ENCODE measurements at regions not wholly inside any gene's neighbourhood (a gene's known extent, or its start where the extent isn't known, plus 50 kb on each side); places are given as distances from the start of the nearest gene placed in this dataset.
"Not testable (repeated sequence)": the region's sequence is repeated elsewhere in the genome, so short reads cannot be mapped to it uniquely, and the experiment has no call there.

DNA sequence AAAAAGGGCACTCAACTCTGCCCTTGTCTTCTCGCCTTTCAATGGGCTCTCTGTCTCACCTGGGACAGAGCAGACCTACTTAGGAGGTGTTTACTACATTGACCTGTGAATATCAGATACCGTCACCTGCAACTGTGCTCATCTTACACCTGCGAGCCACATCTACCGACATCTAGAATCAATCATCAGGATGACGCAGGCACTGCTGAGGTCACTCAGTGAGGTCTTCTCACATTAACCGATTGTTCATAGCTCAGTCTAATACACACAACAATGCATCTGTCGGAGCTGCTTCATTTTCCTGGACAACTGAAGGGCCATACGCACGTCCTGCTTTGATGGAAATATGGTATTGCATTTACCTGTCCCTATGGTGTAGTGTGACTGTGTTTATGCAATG, 211.9 kb downstream of the FGF9 start:
- Histone ChIP-seq H3K4me3 (ENCODE audit: low read length) (no peak overlapping the region), H3K4me1 (ENCODE audit: control insufficient read depth, low read depth, low read length) (no peaks in the 10 kb centered on the region), H3K9me3 (ENCODE audit: control insufficient read depth, low read depth, low read length) (no peaks in the 10 kb centered on the region), H3K36me3 (ENCODE audit: control insufficient read depth, low read depth, low read length) (no peaks in the 10 kb centered on the region), H3K27ac (ENCODE audit: low read length) (no peak overlapping the region), H3K9ac (ENCODE audit: low read length) (no peak overlapping the region), H3K27me3 (ENCODE audit: control insufficient read depth, insufficient read depth, low read length) (no peaks in the 10 kb centered on the region)

DNA sequence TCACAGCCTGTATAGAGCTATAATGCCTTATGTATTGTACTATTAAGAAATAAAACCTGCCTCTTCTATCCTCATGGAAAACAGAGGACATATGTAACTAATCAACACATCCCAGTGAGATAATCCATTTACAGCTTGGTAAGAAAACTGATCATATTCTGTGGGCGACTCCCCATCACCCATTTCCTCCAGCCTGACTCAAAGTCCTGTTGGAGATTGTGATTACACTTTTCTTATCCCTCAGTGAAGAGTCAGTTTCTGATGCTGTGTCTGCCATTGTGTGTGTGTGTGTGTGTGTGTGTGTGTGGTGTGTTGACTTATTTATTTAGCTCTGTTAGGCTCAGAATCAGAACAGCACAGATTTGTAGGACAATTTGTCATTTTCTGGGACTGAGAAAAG, 212.8 kb downstream of the FGF9 start:
- Histone ChIP-seq H3K27ac (ENCODE audit: low read length) (no peak overlapping the region), H3K9ac (ENCODE audit: low read length) (no peak overlapping the region), H3K27me3 (ENCODE audit: control insufficient read depth, insufficient read depth, low read length) (no peaks in the 10 kb centered on the region), H3K4me3 (ENCODE audit: low read length) (no peak overlapping the region), H3K4me1 (ENCODE audit: control insufficient read depth, low read depth, low read length) (no peaks in the 10 kb centered on the region), H3K9me3 (ENCODE audit: control insufficient read depth, low read depth, low read length) (no peaks in the 10 kb centered on the region), H3K36me3 (ENCODE audit: control insufficient read depth, low read depth, low read length) (no peaks in the 10 kb centered on the region)

DNA sequence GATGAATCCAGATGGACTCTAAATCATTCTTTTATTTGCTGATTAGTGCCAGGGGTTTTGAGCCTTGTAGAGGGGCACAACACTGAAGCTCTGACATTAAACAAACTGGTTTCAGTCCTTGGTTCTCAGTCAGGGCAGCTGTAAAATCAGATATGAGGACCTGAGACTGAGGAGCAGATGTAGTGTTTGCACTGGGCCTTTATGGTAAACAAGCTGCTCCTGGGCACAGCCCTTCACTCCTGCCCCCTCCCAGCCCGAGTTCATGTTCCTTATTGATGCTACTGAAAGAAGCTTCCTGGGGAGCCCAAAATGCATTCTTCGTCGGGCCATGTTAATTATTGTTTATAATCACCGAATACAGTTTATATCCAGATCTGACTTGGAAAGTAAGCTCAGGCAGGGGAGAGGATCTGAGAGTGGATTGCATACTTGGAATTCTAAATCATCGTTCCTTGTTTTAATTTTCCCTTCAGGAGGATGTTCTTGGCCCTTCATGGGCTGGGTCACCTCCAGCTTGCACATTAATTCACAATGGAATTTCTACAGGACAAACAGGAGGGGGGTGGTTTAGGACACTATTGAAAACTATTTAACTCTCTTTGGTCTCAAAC, 213.5 kb downstream of the FGF9 start:
- Histone ChIP-seq H3K4me3 (ENCODE audit: low read length) (no peak overlapping the region), H3K27ac (ENCODE audit: low read length) (no peak overlapping the region), H3K9me3 (ENCODE audit: control insufficient read depth, low read depth, low read length) (no peaks in the 10 kb centered on the region), H3K4me1 (ENCODE audit: control insufficient read depth, low read depth, low read length) (no peaks in the 10 kb centered on the region), H3K27me3 (ENCODE audit: control insufficient read depth, insufficient read depth, low read length) (no peaks in the 10 kb centered on the region), H3K36me3 (ENCODE audit: control insufficient read depth, low read depth, low read length) (no peaks in the 10 kb centered on the region), H3K9ac (ENCODE audit: low read length) (no peak overlapping the region)

DNA sequence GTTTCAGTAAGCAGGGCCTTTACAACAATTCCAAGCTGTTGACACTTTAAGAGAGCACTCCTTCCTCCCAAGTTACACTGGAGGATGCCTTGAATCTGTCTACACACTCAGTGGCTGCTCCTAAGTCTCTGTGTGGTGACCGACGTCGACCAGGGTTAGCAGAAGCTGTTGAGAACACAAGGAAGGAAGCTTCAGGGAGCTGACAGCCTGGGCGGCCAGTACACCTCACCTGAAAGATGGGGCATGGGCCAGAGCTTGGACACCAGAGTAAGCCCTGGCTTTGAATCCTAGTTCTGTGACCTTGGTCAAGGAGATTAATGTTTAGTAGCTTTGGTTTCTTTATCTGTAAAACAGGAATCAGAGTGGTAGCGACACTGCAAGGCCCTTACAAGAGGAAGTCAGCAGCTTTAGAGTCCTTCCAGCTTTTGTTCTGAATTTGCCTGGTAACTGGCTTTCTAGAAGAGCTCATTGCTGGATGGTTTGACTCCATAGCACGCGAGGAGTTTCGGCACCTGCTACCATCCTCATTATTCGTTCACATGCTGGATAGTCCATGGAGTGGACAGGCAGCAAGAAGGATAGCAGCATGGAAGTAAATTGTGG, 214.2 kb downstream of the FGF9 start:
- no peak overlapping the region for H3K4me3 ChIP-seq (ENCODE audit: low read length)
- H3K4me1 ChIP-seq (ENCODE audit: control insufficient read depth, low read depth, low read length) = no peaks in the 10 kb centered on the region

DNA sequence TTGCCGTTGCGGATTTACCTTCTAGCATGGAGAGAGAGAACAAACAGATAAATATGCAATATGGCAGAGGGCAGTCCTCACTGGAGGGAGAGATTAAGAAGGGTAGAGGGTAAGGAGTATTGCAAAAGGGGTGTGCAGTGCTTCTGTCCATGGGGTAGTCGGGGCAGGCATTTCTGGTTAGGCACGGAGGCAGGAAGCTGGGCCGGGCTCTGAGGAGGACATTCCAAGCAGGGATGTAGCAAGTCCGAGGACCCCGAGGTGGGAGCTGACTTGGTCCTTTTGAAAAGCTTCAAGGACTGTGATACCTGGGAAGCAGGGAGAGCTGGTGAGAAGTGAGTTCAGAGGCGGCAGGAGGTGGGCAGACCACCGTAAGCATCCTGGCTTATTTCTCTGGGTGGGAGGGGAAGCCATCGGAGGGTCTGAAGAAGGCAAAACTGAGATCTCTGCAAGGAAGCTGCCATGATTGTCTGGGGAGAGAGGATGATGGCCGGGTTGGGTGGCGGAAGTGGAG, 214.9 kb downstream of the FGF9 start:
- no peaks in the 10 kb centered on the region for H3K4me1 ChIP-seq (ENCODE audit: control insufficient read depth, low read depth, low read length)
- no peak overlapping the region for H3K27ac ChIP-seq (ENCODE audit: low read length)
- no peak overlapping the region for H3K4me3 ChIP-seq (ENCODE audit: low read length)
- H3K27me3 ChIP-seq (ENCODE audit: control insufficient read depth, insufficient read depth, low read length) = no peaks in the 10 kb centered on the region
- no peak overlapping the region for H3K9ac ChIP-seq (ENCODE audit: low read length)
- no peaks in the 10 kb centered on the region for H3K36me3 ChIP-seq (ENCODE audit: control insufficient read depth, low read depth, low read length)
- H3K9me3 ChIP-seq (ENCODE audit: control insufficient read depth, low read depth, low read length) = no peaks in the 10 kb centered on the region

More for the DNA sequence above, 214.2 kb downstream of the FGF9 start:
- Histone ChIP-seq H3K36me3 (ENCODE audit: control insufficient read depth, low read depth, low read length) (no peaks in the 10 kb centered on the region), H3K27ac (ENCODE audit: low read length) (no peak overlapping the region), H3K9ac (ENCODE audit: low read length) (no peak overlapping the region), H3K9me3 (ENCODE audit: control insufficient read depth, low read depth, low read length) (no peaks in the 10 kb centered on the region), H3K27me3 (ENCODE audit: control insufficient read depth, insufficient read depth, low read length) (no peaks in the 10 kb centered on the region)

DNA sequence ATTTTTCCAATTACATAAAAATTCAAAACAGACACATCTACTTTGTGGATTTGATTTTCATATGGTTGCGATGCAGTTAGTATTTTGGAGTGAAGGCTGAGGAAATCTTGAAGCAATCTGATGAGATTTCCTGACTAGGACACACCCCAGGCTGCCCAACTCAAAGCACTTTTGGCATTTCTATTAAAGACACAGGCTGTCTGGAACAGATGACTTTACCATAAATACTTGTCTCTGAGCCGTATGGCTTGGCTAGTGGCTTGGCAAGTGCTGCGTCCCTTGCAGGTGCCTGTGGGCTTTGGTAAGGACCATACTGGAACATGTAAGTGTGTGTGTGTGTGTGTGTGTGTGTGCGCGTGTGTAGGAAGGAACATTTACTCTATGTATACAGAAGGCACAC, 218.8 kb downstream of the FGF9 start:
- Histone ChIP-seq H3K4me1 (ENCODE audit: control insufficient read depth, low read depth, low read length) (no peaks in the 10 kb centered on the region), H3K9me3 (ENCODE audit: control insufficient read depth, low read depth, low read length) (no peaks in the 10 kb centered on the region), H3K9ac (ENCODE audit: low read length) (no peak overlapping the region), H3K4me3 (ENCODE audit: low read length) (no peak overlapping the region), H3K36me3 (ENCODE audit: control insufficient read depth, low read depth, low read length) (no peaks in the 10 kb centered on the region), H3K27ac (ENCODE audit: low read length) (no peak overlapping the region), H3K27me3 (ENCODE audit: control insufficient read depth, insufficient read depth, low read length) (no peaks in the 10 kb centered on the region)

DNA sequence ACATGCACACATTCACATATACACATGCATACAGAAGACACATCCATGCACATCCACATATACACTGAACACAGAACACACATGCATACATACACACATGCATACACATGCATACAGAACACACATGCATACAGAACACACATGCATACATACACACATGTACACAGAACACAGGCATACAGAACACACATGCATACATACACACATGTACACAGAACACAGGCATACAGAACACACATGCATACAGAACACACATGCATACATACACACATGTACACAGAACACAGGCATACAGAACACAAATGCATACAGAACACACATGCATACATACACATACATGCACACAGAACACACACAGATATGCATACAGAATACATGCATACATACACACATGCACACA, 219.3 kb downstream of the FGF9 start:
- H3K4me1 ChIP-seq (ENCODE audit: control insufficient read depth, low read depth, low read length); H3K27ac ChIP-seq (ENCODE audit: low read length); H3K4me3 ChIP-seq (ENCODE audit: low read length); H3K9ac ChIP-seq (ENCODE audit: low read length); H3K27me3 ChIP-seq (ENCODE audit: control insufficient read depth, insufficient read depth, low read length); H3K36me3 ChIP-seq (ENCODE audit: control insufficient read depth, low read depth, low read length); H3K9me3 ChIP-seq (ENCODE audit: control insufficient read depth, low read depth, low read length): not testable (repeated sequence)

DNA sequence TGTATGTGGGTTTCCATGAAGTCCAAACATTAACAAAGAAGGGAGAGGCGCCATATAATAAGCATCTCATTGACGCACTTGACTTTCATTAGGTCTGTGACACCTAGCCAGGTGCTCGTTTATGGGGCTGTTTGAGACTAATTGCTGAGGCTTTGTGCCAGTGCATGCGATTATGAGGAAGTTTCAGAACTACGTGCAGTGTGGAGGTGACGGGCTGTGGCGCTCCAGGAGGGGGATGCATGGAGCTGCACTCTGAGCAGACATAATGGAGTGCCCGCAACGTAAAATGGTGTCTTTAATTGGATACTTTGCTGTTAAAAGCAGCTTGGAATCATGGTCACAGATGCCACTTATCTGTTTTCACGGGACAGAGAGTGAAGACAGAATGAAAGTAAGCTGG, 223.2 kb downstream of the FGF9 start:
- Histone ChIP-seq H3K36me3 (ENCODE audit: control insufficient read depth, low read depth, low read length) (no peaks in the 10 kb centered on the region), H3K27me3 (ENCODE audit: control insufficient read depth, insufficient read depth, low read length) (no peaks in the 10 kb centered on the region), H3K4me1 (ENCODE audit: control insufficient read depth, low read depth, low read length) (no peaks in the 10 kb centered on the region), H3K9me3 (ENCODE audit: control insufficient read depth, low read depth, low read length) (no peaks in the 10 kb centered on the region), H3K9ac (ENCODE audit: low read length) (no peak overlapping the region), H3K27ac (ENCODE audit: low read length) (no peak overlapping the region), H3K4me3 (ENCODE audit: low read length) (no peak overlapping the region)

DNA sequence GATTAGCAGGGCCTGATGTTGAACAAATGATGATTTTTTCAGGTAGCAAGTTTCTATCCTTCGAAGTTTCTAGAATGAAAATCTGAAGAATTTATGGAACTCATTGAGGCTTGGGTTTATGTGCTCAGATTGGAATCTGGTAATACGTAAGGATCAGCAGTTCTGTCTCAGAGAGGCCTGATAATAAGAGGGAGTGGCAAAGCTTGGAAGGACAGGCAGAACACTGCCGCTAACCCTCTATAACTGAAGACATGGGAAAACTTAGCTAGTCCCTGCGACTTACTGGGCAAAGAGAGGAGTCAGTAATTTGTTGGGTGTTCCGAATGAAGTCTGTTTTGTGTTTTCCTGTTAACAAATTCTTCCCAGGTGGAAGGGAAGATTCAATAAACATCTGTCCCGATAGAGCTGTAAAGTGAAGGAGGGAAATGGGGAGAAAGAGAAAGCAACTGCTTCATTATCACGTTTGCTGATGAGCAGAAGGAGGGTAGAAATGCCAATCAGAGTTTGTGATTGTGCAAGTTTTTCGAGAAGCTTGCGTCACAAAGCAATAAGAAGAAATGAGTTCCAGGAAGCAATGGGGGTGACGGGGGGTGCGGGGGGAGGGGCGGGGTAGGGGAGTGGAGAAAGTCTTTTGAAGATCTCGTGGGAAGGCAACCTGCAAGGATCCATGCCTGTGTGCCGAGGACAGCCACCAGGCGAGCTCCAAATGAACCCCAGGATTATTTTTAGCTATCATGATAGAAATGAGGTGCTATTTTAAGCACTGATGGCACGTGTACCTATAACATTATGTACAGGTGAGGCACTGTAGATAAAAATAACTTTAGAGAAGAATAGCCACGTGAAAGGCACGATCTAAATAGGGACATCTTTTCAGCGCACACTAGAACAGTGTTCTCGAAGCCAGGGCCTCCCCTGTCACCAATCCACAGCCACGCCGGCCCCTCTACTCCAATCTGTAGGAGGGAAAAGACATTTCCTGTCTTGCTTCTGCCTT, 224.1 kb downstream of the FGF9 start:
- H3K4me1 ChIP-seq (ENCODE audit: control insufficient read depth, low read depth, low read length) = no peaks in the 10 kb centered on the region
- no peak overlapping the region for H3K27ac ChIP-seq (ENCODE audit: low read length)
- H3K9me3 ChIP-seq (ENCODE audit: control insufficient read depth, low read depth, low read length) = no peaks in the 10 kb centered on the region
- H3K4me3 ChIP-seq (ENCODE audit: low read length) = no peak overlapping the region
- no peaks in the 10 kb centered on the region for H3K27me3 ChIP-seq (ENCODE audit: control insufficient read depth, insufficient read depth, low read length)
- no peak overlapping the region for H3K9ac ChIP-seq (ENCODE audit: low read length)
- no peaks in the 10 kb centered on the region for H3K36me3 ChIP-seq (ENCODE audit: control insufficient read depth, low read depth, low read length)

DNA sequence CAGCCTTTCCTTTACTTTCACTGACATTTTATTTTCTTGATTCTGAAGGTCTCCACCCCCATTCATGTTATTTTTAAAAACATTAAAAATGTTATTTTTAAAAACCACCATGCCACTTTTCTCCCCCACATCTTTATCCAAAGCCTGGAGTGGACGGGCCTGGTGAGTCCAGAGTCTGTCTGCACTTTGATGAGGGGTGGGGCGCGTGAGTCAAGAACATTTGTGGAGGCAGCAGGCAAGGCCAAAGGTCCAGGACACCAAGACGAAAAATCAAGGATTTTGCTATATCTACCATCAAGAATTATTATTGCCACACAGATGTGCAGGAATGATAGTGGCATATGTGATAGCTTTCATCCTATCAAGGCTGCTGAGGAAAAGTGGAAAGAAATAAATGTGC, 224.9 kb downstream of the FGF9 start:
- Histone ChIP-seq H3K36me3 (ENCODE audit: control insufficient read depth, low read depth, low read length) (no peaks in the 10 kb centered on the region), H3K4me3 (ENCODE audit: low read length) (no peak overlapping the region), H3K9me3 (ENCODE audit: control insufficient read depth, low read depth, low read length) (no peaks in the 10 kb centered on the region), H3K9ac (ENCODE audit: low read length) (no peak overlapping the region), H3K27ac (ENCODE audit: low read length) (no peak overlapping the region), H3K27me3 (ENCODE audit: control insufficient read depth, insufficient read depth, low read length) (no peaks in the 10 kb centered on the region), H3K4me1 (ENCODE audit: control insufficient read depth, low read depth, low read length) (no peaks in the 10 kb centered on the region)

DNA sequence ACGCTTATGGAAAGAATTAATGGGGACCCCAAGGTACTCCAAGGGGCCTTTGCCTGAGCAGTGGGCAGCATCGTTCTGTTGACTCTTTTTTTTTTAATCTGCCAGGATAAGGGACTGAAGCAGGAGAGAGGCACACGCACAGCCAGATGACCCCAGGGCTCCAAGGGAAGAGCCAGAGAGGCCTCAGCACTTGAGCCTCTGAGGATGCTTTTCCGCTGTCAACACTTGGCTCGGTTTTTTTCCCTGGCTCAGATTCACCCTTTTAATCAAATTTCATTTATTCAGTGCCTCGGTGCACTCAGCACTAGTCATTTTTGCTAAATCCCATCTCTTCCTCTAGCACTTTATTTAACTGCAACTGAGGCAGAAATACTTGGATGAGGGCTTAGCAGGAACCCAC, 226.3 kb downstream of the FGF9 start:
- Histone ChIP-seq H3K27me3 (ENCODE audit: control insufficient read depth, insufficient read depth, low read length) (no peaks in the 10 kb centered on the region), H3K27ac (ENCODE audit: low read length) (no peak overlapping the region), H3K9ac (ENCODE audit: low read length) (no peak overlapping the region), H3K9me3 (ENCODE audit: control insufficient read depth, low read depth, low read length) (no peaks in the 10 kb centered on the region), H3K36me3 (ENCODE audit: control insufficient read depth, low read depth, low read length) (no peaks in the 10 kb centered on the region), H3K4me3 (ENCODE audit: low read length) (no peak overlapping the region), H3K4me1 (ENCODE audit: control insufficient read depth, low read depth, low read length) (no peaks in the 10 kb centered on the region)
